Prostate gland (tissue), 2 donors: ENCODE measurements at regions not wholly inside any gene's neighbourhood (a gene's known extent, or its start where the extent isn't known, plus 50 kb on each side); places are given as distances from the start of the nearest gene placed in this dataset.

Experiments
- DNase-seq: peaks from one replicate; pipeline ENCODE4 v3.0.0-alpha.2; 2019; ENCODE audit warnings: low spot score
- H3K27ac ChIP-seq, 2 donors: fragments of 200-600 bp; sonication (generic); 2 replicates each; pipeline ENCODE4 v1.5.1; 2017 to 2019
- H3K27me3 ChIP-seq: fragments of 200-600 bp; sonication (generic); replicated peaks from 2 replicates; pipeline ENCODE4 v1.5.1; 2019; ENCODE audit not compliant: insufficient read depth
- H3K36me3 ChIP-seq, 2 donors: fragments of 200-600 bp; sonication (generic); 1 replicate in 1 of 2; 2 replicates in 1 of 2; pipeline versions ENCODE4 v1.5.1 to v1.8.1; 2017 to 2019
- H3K4me1 ChIP-seq: fragments of 200-600 bp; sonication (generic); replicated peaks from 2 replicates; pipeline ENCODE4 v1.5.1; 2019
- H3K4me3 ChIP-seq, 2 donors: fragments of 200-600 bp; sonication (generic); 2 replicates each; pipeline ENCODE4 v1.5.1; 2017 to 2019
- H3K9me3 ChIP-seq: fragments of 200-600 bp; sonication (generic); 2 replicates; pipeline ENCODE4 v1.5.1; 2017
- POLR2A ChIP-seq: fragments of 450-650 bp; IDR thresholded peaks from one replicate; pipeline ENCODE4 v1.6.1; 2016; ENCODE audit warnings: antibody characterized with exemption, mild to moderate bottlenecking
- POLR2AphosphoS5 ChIP-seq: sonication (generic); formaldehyde crosslinking; IDR thresholded peaks from one replicate; pipeline ENCODE4 v1.6.1; 2017; ENCODE audit warnings: antibody characterized with exemption
- WGBS: methylation state at CpG from one replicate; pipeline ENCODE4 v1.1.5; 2018; 5-methylcytosine and 5-hydroxymethylcytosine counted together
- intact Hi-C: fragments of 100-400 bp; cut with DNase I; formaldehyde crosslinking; loops from one replicate; pipeline ENCODE4 v1.14.2; 2022
- TF ChIP-seq, protein P1 (sequence below), 4 experiments: fragments of 200-600 bp in 2 of 4; fragments of 450-650 bp in 2 of 4; sonication (generic) in 2 of 4; IDR thresholded peaks; 1 replicate in 3 of 4; 2 replicates in 1 of 4; pipeline ENCODE4 v1.5.1; 2016 to 2019; ENCODE audit warnings: antibody characterized with exemption in 4 of 4, mild to moderate bottlenecking in 2 of 4, moderate library complexity in 2 of 4

GRCh38 chr14:36405589-36406274 lies 85.3 kb upstream of the MBIP start:
- Histone ChIP-seq H3K4me1 (no peaks in the 10 kb centered on the region), H3K27ac (no peak overlapping the region), H3K27me3 (no peaks in the 10 kb centered on the region), H3K36me3 (no peaks in the 10 kb centered on the region), H3K4me3 (no peak overlapping the region), H3K9me3 (no peaks in the 10 kb centered on the region)
- 100% methylated on average over 1 of the region's 1 CpG for WGBS
- TF ChIP-seq, protein P1, sequence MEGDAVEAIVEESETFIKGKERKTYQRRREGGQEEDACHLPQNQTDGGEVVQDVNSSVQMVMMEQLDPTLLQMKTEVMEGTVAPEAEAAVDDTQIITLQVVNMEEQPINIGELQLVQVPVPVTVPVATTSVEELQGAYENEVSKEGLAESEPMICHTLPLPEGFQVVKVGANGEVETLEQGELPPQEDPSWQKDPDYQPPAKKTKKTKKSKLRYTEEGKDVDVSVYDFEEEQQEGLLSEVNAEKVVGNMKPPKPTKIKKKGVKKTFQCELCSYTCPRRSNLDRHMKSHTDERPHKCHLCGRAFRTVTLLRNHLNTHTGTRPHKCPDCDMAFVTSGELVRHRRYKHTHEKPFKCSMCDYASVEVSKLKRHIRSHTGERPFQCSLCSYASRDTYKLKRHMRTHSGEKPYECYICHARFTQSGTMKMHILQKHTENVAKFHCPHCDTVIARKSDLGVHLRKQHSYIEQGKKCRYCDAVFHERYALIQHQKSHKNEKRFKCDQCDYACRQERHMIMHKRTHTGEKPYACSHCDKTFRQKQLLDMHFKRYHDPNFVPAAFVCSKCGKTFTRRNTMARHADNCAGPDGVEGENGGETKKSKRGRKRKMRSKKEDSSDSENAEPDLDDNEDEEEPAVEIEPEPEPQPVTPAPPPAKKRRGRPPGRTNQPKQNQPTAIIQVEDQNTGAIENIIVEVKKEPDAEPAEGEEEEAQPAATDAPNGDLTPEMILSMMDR (IDR thresholded peaks at IDR 0.05), result no peak
- TF ChIP-seq POLR2A (no peak), POLR2AphosphoS5 (no peak)
- DNase-seq, result no peak
- intact Hi-C loops, result no loop called here

DNA sequence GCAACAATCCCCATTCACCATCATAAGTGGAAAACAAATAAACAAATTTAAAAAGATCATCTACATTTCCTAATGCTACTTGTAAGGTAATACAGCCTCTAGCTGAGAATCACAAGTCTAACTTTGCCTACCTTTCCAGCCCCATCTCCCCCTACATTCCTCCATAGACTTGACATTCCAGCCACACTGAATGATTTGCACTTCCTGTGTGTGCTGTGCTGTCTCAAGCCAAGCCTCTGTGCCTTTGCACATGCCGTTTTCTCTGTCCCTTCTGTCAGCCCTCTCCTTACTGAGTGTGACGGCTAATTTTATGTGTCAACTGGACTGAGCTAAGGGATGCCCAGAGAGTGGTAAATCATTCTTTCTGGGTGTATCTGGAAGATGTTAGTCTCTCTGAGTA lies 82.4 kb upstream of the MBIP start:
- Histone ChIP-seq H3K27me3 (no peaks in the 10 kb centered on the region), H3K4me3 (no peak overlapping the region), H3K4me1 (no peaks in the 10 kb centered on the region), H3K9me3 (no peaks in the 10 kb centered on the region), H3K36me3 (no peaks in the 10 kb centered on the region), H3K27ac (no peak overlapping the region)
- intact Hi-C loops, result no loop called here
- 56% methylated on average over 2 of the region's 2 CpGs for WGBS
- TF ChIP-seq, protein P1 (IDR thresholded peaks at IDR 0.05), result no peak
- TF ChIP-seq POLR2AphosphoS5, result no peak
- no peak for TF ChIP-seq POLR2A
- DNase-seq, result no peak

DNA sequence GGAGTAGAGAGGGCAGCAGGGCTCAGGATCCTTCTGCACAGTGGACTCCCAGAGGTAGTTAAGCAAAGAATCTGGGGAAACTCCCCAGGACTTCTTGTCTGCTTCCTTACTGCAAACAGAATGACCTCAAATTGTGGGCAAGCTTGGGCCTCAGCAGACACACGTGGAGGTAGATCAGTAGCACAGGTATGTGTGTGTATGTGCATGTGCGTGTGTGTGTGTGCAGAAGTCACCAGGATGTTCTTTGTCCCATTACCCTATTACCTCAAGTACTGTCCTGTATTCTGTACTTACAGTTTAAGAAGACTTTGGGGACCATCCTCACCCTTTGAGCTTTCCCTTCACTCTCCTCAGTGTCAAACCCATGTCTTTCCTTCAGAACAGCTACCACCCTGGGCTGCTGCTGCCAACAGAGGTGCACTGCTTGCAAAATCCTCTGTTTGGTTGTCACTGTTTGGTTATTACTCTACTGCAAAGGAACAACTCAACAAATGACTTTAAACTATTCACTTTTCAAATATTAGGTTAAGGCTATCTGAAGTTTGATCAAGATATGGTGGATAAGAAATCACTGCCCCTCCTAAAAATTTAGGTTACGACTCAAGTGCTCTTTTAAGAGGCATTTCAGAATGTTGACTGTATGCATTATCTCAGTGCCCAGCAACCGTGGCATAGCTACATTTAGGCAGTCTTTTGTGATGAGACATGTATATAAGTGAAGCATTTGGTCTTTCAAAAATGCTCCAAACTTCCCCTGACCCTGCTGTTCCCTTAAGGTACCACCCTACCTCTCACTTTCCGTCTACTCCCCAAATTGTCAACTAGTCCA lies 78.2 kb upstream of the MBIP start:
- Histone ChIP-seq H3K36me3 (no peaks in the 10 kb centered on the region), H3K4me3 (no peak overlapping the region), H3K9me3 (no peaks in the 10 kb centered on the region), H3K27ac (no peak overlapping the region), H3K4me1 (no peaks in the 10 kb centered on the region), H3K27me3 (no peaks in the 10 kb centered on the region)
- WGBS, result 57% methylated on average over 5 of the region's 5 CpGs
- TF ChIP-seq POLR2A (no peak), POLR2AphosphoS5 (no peak)
- TF ChIP-seq, protein P1 (IDR thresholded peaks at IDR 0.05), result no peak
- intact Hi-C loops, result no loop called here
- no peak for DNase-seq

- intact Hi-C loops, result no loop called here
Observed at GRCh38 chr14:36397357-36397756, 76.9 kb upstream of the MBIP start.

More at GRCh38 chr14:36397357-36397756, 76.9 kb upstream of the MBIP start:
- DNase-seq, result no peak
- TF ChIP-seq POLR2A, result no peak
- TF ChIP-seq, protein P1 (IDR thresholded peaks at IDR 0.05), result no peak
- TF ChIP-seq POLR2AphosphoS5, result no peak
- Histone ChIP-seq H3K9me3 (no peaks in the 10 kb centered on the region), H3K36me3 (no peaks in the 10 kb centered on the region), H3K4me1 (no peaks in the 10 kb centered on the region), H3K4me3 (no peak overlapping the region), H3K27me3 (no peaks in the 10 kb centered on the region), H3K27ac (no peak overlapping the region)
